CD4-positive, alpha-beta T cell treated with Interleukin-4 for 1 hour (primary cell): ENCODE measurements at regions not wholly inside any gene's neighbourhood (a gene's known extent, or its start where the extent isn't known, plus 50 kb on each side); places are given as distances from the start of the nearest gene placed in this dataset.

Source experiments
- DNase-seq, 2 donors: peaks; one replicate each; pipeline ENCODE4 v3.0.0-alpha.2; 2020 to 2022

DNA sequence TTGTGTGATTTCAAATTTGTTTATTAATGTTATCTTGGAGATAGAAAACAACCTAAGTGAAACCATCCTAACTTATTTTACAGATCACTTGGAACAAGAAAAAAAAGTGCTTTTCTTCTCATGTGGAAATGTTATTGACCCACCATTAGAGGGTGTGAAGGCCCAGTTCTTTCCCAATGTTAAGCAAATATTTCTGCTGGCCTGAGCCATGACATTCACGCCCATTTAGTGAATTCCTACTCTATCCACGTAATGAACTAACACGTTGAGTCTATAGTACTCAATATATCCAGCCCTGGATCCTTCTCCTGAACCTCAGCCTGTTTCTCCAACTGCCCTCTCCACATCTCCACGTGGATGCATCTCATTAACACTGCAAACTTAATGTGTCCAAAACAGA lies 180.6 kb upstream of the ZFP64 start:
- DNase-seq, result no peak

DNA sequence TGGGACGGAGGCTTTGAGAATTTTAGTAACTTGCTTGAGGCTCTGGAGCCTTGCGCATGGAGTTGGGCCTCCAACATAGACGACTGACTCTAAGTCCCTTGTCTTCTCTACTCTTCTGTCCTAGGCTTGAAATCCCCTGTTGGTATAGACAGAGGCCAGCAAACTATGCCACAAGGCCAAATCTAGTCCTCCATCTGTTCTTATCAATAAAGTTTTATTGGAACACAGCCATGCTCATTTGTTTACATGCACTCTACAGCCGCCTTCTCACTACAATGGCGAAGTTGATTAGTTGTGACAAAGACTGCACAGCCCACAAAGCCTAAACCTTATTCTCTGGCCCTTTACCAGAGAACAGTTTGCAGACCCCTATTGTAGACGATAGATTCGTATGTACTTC lies 174.1 kb upstream of the ZFP64 start:
- no peak for DNase-seq

DNA sequence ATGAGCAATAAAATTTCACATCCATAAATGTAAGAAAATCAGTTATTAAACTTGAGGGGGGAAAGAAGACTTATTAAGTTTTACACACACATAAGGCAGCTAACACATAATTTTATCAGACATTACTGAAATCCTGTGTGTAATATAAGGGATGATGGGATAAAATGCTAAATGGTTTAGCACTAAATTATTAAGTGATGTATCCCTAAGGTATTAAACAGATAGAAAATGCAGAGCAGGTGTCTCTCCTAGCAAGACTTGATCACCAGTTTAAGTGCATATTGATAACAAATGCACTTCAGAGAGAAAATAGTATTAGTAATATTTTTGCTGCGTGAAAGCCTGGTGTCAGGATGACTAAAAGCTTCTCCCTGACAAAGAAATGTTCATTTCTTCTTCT lies 172.8 kb upstream of the ZFP64 start:
- no peak for DNase-seq

DNA sequence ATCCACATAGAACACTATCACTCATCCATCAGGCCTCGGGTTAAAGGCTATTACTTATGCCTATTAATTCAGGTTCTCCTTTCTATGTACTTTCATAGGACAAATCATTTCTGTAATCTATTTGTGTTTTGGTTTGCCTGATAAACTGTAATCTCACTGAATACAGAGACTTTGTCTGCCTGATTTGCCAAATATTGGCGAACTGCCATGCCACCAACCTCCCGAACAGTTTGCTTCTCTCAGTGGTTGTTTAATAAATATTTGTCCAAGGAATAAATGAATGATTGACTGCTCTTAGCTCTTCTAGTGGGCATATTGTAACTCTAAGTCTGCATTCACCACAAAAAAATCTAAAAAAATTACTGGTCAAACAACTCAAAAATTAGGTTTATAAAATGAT lies 170.1 kb upstream of the ZFP64 start:
- DNase-seq, result no peak

DNA sequence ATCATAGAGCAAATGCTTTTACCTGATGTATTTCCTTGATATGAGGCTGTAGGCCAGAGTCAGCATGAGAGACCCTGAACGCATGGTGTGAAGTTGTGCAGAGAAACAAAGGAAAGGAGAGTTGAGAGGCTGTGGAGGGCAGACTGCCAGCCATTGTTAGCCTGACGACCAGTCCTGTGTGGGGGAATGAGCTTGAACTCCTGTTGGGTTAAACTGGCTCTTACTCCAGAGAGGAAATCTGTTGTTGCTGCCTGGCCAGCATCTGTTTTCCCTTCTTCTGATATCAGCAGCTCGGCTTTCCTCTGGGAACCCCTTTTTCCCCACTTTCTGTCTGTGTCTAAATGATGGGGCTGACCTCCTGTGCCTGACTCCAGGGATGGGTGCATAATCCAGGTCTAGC lies 158.2 kb upstream of the ZFP64 start:
- no peak for DNase-seq

DNA sequence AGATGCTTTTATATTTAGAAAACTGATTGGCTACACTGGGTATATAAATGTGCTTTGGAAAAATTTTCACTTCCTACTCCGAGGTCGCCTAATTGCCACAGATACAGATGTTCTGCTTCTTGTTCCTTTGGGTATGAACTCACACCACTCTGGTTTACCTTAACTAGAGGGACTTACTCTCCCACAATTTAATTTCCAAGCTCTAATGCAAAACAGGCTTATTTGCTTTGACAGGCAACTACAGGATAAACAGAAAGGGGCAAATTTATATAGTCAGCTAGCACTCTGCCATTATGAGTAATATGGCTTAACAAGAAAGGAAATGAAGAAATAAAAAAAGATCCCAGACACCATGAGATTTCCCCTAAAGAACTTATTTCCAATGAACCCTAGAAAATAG lies 156.9 kb upstream of the ZFP64 start:
- DNase-seq, result no peak

DNA sequence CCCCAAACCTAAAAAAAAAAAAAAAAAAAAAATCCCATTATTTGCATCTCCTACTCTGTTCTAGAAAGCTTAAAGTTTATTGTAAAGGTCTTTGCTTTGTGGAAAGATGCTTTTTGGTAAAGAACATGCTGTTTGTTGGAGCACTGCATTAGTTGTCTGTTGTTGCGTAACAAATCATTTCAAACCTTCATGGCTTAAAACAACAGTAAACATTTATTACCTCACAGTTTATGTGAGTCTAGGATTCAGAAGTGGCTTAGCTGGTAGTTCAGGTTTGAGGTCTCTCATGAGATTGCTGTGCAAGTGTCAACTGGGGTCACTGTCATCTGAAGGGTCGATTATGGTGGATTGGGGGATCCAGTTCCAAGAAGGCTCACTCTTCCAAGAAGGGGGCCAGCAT lies 155.2 kb upstream of the ZFP64 start:
- DNase-seq, result no peak

DNA sequence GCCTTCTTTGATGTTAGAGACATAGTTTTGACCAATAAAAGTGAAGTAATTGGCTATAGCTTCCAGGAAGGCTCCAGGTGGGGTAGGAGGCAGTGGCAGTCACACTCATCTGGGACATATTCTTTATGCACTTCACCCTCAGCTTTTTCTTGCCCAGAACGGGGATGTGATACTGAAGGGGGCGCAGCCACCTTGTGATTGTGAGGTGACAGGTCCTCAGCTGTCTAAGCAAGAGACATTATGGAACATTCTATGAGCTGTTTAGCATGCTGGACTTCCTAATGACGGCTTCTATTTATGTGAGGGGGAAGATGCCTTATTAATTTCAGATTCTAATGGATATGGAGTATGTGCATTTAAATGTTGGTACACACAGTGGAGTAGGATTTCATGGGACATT lies 151.3 kb upstream of the ZFP64 start:
- peak in 1 of 2 donors; percentile 10 for DNase-seq

DNA sequence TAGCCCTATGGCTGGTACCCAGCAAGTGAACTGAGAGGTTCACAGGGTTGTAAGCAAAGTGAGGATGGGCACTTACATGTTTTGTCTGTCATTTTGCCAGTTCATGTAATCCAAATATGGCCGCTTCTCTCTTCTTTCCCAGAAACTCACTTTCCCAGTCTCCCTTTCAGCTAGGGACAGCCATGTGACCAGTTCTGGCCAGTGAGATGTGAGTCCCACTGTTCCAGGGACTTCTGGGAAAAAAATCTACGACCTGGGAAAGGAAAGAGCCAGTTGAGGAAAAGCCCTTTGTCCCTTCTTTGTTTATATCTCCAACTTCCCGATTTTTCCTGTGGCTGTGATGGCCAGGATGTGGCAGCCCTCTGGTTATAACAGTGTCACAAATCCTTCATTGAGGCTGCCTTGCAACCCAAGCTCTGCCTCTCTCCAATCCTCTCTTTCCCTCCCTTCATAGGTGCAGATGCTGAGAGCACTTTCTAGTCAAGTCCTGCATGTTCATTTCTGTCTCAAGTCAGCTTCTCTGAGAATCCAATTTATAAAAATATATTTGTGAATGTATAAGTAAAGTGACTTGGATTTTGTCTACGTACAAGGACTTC lies 148.6 kb upstream of the ZFP64 start:
- no peak for DNase-seq

DNA sequence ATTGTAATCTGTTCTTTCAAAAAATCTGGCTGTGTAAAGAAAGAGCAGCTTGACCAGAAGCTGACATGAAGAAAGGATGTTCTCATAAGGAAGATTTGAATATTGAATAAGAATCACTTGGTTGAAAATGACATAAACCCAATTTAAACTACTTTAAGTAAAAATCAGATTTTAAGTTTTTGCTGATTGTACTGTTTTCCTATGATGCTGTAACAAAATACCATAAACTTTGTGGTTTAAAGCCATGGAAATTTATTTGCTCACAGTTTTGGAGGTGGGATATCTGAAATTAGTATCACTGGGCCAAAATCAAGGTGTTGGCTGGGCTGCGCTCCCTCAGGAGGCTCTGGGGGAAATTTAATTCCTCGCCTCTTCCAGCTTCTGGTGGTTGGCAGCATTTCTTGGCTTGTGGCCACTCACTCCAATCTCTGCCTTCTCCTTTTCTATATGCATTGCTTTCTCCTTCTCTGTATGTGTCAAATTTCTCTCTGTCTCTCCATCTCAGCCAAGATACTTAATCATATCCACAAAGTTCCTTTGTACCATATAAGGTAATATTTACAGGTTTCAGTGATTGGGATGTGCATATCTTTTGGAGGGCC lies 141.2 kb upstream of the ZFP64 start:
- DNase-seq, result no peak

DNA sequence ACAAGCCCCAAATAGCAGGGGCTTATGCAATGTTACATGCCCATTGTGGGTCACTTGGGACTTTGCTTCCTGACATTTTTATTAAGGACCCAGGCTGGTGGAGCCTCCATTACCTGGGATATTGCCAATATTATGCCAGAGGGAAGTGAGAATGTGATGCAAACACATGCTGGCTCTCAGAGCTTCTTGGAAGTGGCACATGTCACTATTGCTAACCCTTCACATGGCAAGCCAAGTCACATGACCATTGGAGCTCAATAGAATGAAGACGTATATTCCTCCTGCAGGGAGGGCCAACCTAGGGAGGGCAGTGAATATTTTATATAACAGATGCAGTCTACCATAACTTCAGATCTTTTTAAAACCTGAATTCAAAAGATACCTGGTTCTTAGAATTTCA lies 140.7 kb upstream of the ZFP64 start:
- DNase-seq, result no peak

DNA sequence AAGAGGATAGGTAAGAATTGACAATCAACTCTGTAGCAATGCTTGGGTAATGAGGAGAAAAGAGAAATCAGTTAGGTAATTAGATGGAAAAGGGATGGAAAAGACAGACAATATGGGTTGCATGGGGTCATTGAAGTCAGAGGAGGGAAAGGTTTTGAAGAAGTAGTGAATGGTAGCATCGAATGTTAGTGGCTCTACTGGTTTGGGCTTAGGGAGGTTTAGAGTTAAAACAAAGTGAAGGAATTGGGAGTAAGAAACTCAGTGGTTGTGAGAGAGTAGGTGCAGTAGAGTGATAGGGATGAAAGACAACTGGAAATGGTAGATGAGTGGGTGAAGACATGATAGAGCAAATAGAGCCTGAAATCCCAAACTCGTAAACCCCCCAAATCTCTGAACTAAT lies 140.1 kb upstream of the ZFP64 start:
- DNase-seq, result no peak

DNA sequence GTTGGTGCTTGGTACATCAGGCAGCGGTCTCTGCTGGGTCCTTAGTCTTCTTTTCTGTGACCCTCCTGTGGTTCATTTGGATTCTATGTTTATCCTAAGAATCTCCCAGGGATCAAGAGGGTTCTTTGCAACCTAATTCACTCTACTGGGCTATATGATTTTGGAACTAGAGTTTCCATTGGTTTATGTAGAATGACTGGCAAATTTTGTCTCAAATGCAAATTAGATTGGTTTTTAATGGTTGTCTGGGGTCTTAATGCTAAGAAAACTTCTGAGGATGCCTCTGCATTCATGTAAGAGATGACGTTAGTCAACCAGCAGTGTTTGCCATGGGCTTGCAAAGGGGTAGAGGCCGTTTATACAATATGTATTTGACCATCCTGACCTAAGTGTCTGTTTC lies 129.8 kb upstream of the ZFP64 start:
- no peak for DNase-seq

DNA sequence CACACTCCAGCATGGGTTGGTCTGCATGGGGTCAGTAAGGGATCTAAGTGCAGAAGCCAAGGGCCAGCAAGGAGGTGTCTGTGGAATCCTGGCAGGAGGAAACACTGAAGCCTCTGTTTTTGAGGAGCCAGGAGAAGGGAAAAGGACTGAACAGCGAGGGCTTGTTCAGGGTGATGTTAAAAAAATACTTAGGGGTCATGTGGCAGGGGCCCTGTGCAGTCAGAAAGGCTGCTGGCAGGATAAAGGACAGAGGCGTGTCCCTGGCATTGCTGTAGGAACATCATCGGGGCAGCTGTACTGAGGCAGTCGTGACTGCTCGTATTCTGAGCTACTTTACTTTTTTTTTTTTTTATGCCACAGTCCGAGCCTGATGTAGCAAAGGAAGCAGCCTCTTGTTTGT lies 127.1 kb upstream of the ZFP64 start:
- no peak for DNase-seq

DNA sequence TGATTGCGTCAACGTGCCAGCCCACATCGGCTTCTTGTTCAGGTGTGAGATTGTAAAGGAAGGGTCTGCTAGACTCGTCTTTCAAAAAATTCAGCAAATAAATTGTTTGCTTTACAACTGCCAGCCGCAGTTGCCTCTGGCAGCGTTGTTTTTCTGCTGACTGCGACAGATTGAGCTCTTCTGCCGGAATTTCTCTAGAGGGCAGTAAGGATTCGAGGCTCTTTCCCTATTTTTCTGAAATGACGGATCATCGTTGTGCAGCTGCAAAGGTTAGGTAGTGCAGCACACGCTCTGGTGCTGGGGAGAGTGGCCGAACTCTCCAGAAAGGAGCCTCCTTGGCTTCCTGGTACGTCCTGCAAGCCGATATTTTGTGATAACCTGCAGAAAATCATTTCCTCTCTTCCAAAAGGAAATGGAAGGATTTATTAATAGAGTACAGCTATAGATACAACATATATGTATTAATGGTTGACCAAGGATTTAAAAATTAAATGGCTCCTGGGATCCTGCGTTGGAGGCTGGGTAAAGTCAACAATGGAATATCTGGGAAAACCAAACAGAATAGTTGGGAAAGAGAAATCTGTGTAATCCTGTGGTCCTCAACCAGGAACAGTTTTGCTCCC lies 121.9 kb upstream of the ZFP64 start:
- DNase-seq, result no peak

DNA sequence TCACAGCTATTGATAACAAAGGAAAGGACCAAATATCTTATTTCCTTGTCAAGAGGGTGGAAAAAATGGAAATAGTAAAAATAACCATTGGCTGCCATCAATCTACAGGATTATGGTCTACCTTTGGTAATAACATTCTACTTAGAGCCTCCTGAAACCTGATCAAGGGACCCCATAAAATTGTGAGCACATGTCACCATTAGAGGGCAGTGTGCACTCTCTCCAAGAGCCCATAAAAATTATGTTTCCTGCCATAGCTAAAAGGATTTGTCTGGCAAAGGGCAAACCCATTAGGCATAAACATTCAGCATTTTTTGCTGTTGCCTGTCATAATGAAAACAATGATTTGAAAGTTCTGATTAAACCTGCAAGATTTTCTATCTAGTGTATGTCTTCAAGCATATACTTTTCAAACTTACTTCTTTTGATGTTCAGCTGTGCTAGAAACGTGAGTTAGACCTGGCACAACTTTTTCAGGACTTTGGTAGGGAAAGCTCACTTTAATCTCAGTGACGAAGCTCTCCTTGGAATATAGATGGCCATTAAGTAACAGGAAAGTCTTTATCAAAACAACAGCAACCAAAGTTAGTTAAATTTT lies 120.7 kb upstream of the ZFP64 start:
- peak; percentile 59 to 74 for DNase-seq

DNA sequence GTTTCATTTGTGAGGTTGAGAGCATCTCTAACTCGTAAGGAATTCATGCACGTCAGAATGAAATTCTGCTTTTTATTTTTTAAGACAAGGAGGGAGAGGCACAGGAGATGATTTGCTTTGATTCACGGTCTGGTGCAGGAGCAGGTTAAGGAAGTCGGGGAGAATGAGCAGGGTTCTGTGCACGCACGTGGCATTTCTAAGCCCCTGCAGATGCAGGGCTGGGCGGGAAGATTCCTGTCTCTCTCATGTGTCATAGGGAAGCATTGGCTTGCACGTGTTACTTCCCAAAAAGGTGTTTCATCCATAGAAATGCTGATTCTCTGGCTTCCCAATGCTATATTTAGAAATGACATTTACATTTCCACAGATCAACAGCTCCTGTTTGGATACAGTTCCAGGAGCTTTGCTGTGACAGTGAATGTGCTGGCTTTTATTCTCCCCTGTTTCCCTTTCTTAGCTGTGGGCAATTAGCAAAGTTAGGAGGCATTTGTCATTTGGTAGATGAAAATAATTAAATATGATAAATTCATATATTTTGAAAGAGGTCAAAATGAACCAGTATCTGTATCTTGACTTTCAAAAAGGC lies 119.7 kb upstream of the ZFP64 start:
- no peak for DNase-seq

DNA sequence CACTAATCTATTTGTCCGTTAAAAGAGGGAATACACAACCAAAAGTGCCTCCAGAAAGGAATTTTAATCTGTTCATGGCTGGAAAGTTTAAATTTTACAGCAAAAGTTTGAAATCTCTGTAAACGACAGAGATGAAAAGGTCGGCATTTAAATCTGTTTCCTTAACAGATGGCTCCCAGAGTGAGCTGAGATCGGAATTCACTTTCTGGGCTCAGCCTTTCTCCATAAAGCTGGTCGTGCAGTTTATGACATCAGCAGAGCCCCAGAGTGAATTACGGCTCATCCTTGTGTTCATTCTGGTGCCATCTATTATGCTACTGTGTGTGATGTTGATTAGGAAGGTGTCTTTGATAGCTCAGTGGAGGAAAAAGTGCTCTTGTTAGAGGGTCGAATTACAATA lies 117.6 kb upstream of the ZFP64 start:
- DNase-seq, result no peak

DNA sequence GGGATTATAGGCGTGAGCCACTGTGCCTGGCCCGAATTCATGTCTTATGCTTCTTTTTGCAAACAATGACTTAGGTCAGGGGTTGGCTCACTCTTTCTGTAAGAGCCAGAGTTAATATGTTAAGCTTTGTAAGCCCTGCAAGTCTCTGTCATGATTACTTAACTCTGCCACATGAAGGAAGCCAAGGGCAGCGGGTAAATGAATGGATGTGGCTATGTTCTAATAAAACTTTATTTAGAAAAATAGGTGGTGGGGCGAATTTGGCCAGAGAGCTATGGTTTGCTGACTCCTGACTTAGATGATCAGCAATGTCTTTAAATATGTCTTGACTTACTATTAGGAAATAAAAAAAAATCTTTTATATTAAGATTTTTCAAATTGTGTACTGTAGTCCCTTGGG lies 114.9 kb upstream of the ZFP64 start:
- no peak for DNase-seq

DNA sequence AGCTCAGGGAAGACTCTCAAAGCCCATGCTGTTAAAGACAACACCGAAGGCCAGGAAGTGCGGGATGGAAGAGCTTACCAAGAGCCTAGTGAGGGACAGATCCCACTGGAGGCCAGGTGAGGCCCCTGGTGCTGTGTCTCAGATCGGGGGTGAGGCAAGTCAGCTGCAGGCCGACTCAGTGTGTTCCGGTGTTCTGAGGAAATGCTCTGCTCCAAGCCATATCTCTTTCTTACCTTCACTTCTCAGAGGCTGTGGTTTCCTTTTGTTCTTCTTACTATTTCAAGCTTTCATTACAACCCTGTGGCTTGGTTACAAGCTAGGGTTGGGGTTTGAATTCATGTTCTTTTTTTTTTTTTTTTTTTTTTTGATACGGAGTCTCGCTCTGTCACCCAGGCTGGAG lies 114.3 kb upstream of the ZFP64 start:
- DNase-seq, result peak; percentile 27 to 51

DNA sequence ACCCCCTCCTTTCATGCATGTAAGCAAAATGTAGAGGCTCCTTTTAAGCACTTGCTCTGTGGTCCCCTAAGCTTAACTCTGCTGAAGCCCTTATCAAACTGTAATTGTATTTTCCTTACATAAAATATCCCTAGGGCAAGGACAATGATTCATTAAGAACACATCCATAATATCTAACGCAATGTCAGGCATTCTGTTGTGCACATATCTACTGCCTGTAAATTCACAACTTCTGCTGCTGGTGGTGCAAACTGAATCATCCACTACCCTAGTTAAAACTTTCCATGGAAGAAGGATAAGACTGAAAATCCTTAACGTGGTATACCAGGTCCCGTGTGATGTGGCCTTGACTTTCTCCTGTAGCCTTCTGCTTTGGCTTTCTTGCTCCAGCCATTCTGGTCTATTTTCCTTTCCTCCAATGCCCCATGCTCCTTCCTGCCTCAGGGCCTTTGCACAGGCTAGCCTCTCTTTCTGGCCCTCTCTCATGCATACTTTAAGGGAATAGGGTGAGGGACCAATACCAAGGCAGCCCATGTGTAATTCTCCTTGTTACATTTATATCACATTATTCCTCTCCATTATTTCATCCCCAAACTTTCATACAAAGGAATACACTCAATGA lies 113.6 kb upstream of the ZFP64 start:
- no peak for DNase-seq

DNA sequence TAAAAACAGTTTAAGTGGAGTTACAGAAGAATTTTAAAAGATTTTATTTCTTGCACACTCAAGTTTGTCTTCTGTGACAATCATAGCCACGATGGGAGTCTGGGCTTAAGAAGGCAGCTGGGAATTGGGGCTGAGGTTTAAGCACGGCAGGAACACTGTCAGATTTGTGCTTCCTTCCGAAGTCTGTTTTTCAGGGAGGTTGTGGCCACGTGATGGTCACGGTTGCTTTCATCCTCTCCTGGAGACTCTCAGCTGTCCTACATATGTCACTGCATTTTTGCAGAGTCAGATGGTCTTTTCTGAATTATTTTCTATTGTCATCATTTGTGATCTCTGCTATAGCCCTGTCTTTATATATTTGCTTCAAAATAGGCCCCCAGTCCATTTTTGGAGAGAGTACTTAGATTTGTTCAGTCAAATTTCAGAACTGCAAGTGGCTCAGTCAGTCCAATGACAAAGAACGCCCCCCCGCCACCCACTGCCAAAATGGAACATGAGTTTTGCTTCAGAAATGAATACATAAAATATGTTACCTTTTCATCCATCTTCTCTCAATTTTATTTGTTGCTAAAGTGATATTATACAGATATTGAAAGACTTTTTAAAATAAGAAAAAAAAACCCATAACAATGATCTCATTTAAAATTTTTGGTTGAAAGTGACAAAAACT lies 111.8 kb upstream of the ZFP64 start:
- DNase-seq, result no peak

DNA sequence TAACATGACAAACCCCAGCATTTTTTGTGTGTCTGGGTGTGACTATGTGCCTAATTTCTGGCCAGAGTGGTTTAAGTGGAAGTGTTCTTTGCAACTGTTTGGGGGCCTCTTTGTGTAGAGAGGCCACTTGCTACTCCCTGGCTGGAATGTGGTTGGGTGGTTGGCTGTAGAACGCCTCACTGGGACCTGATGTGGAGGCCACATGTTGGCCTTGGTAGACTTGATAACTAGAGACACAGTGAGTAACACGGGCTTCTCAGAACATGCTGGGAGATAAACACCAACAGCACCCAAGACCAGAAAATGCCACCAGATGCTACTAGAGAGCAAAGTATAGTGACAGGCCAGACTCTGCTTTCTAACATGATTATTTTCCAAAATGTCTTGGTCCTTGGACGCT lies 111.2 kb upstream of the ZFP64 start:
- no peak for DNase-seq
